ENCODE measurements at regions not wholly inside any gene's neighbourhood (a gene's known extent, or its start where the extent isn't known, plus 50 kb on each side); places are given as distances from the start of the nearest gene placed in this dataset.

- Histone ChIP-seq H3K27ac (ENCODE audit: low read depth, low read length) (no peak overlapping the region), H3K4me1 (ENCODE audit: control insufficient read depth, insufficient read depth, low read length) (no peaks in the 10 kb centered on the region), H3K9me3 (ENCODE audit: control insufficient read depth, insufficient read depth, low read length) (peaks cover 3% of the 10 kb centered on the region; the same call in 1 of the 2 replicates), H3K9ac (ENCODE audit: low read depth, low read length) (no peak overlapping the region), H3K36me3 (ENCODE audit: control insufficient read depth, insufficient read depth, low read length) (no peaks in the 10 kb centered on the region), H3K4me3 (ENCODE audit: low read depth, low read length) (no peak overlapping the region), H3K27me3 (ENCODE audit: control insufficient read depth, insufficient read depth, low read length) (no peaks in the 10 kb centered on the region)
Observed at GRCh38 chrX:39915081-39915480, 182.7 kb downstream of the BCOR start.

- H3K4me3 ChIP-seq (ENCODE audit: low read depth, low read length) = no peak overlapping the region
- no peak overlapping the region for H3K27ac ChIP-seq (ENCODE audit: low read depth, low read length)
- peaks cover 3% of the 10 kb centered on the region; the same call in 1 of the 2 replicates for H3K9me3 ChIP-seq (ENCODE audit: control insufficient read depth, insufficient read depth, low read length)
- H3K27me3 ChIP-seq (ENCODE audit: control insufficient read depth, insufficient read depth, low read length) = no peaks in the 10 kb centered on the region
- no peaks in the 10 kb centered on the region for H3K36me3 ChIP-seq (ENCODE audit: control insufficient read depth, insufficient read depth, low read length)
- no peak overlapping the region for H3K9ac ChIP-seq (ENCODE audit: low read depth, low read length)
- no peaks in the 10 kb centered on the region for H3K4me1 ChIP-seq (ENCODE audit: control insufficient read depth, insufficient read depth, low read length)
Observed at GRCh38 chrX:39915596-39915995, 182.2 kb downstream of the BCOR start.

GRCh38 chrX:39921838-39922237, 175.9 kb downstream of the BCOR start:
- Histone ChIP-seq H3K27me3 (ENCODE audit: control insufficient read depth, insufficient read depth, low read length) (no peaks in the 10 kb centered on the region), H3K9me3 (ENCODE audit: control insufficient read depth, insufficient read depth, low read length) (no peaks in the 10 kb centered on the region; the same call in none of the 2 replicates), H3K4me1 (ENCODE audit: control insufficient read depth, insufficient read depth, low read length) (no peaks in the 10 kb centered on the region), H3K4me3 (ENCODE audit: low read depth, low read length) (no peak overlapping the region), H3K36me3 (ENCODE audit: control insufficient read depth, insufficient read depth, low read length) (no peaks in the 10 kb centered on the region), H3K9ac (ENCODE audit: low read depth, low read length) (no peak overlapping the region), H3K27ac (ENCODE audit: low read depth, low read length) (no peak overlapping the region)

GRCh38 chrX:39922488-39922887, 175.3 kb downstream of the BCOR start:
- no peak overlapping the region for H3K9ac ChIP-seq (ENCODE audit: low read depth, low read length)
- H3K27me3 ChIP-seq (ENCODE audit: control insufficient read depth, insufficient read depth, low read length) = no peaks in the 10 kb centered on the region
- H3K4me3 ChIP-seq (ENCODE audit: low read depth, low read length) = no peak overlapping the region
- H3K9me3 ChIP-seq (ENCODE audit: control insufficient read depth, insufficient read depth, low read length) = no peaks in the 10 kb centered on the region; the same call in none of the 2 replicates
- no peaks in the 10 kb centered on the region for H3K36me3 ChIP-seq (ENCODE audit: control insufficient read depth, insufficient read depth, low read length)
- H3K27ac ChIP-seq (ENCODE audit: low read depth, low read length) = no peak overlapping the region
- no peaks in the 10 kb centered on the region for H3K4me1 ChIP-seq (ENCODE audit: control insufficient read depth, insufficient read depth, low read length)

- no peak overlapping the region for H3K4me3 ChIP-seq (ENCODE audit: low read depth, low read length)
- H3K9me3 ChIP-seq (ENCODE audit: control insufficient read depth, insufficient read depth, low read length) = no peaks in the 10 kb centered on the region; the same call in none of the 2 replicates
- H3K4me1 ChIP-seq (ENCODE audit: control insufficient read depth, insufficient read depth, low read length) = no peaks in the 10 kb centered on the region
- H3K27me3 ChIP-seq (ENCODE audit: control insufficient read depth, insufficient read depth, low read length) = no peaks in the 10 kb centered on the region
- H3K36me3 ChIP-seq (ENCODE audit: control insufficient read depth, insufficient read depth, low read length) = no peaks in the 10 kb centered on the region
- no peak overlapping the region for H3K27ac ChIP-seq (ENCODE audit: low read depth, low read length)
- H3K9ac ChIP-seq (ENCODE audit: low read depth, low read length) = no peak overlapping the region
Observed at GRCh38 chrX:39922926-39923325, 174.8 kb downstream of the BCOR start.

- Histone ChIP-seq H3K27me3 (ENCODE audit: control insufficient read depth, insufficient read depth, low read length) (no peaks in the 10 kb centered on the region), H3K9ac (ENCODE audit: low read depth, low read length) (no peak overlapping the region), H3K4me3 (ENCODE audit: low read depth, low read length) (no peak overlapping the region), H3K27ac (ENCODE audit: low read depth, low read length) (no peak overlapping the region), H3K9me3 (ENCODE audit: control insufficient read depth, insufficient read depth, low read length) (no peaks in the 10 kb centered on the region), H3K4me1 (ENCODE audit: control insufficient read depth, insufficient read depth, low read length) (no peaks in the 10 kb centered on the region), H3K36me3 (ENCODE audit: control insufficient read depth, insufficient read depth, low read length) (no peaks in the 10 kb centered on the region)
Observed at GRCh38 chrX:39927380-39927779, 170.4 kb downstream of the BCOR start.

GRCh38 chrX:39928704-39929378, 168.9 kb downstream of the BCOR start:
- Histone ChIP-seq H3K4me3 (ENCODE audit: low read depth, low read length) (no peak overlapping the region), H3K9ac (ENCODE audit: low read depth, low read length) (no peak overlapping the region), H3K9me3 (ENCODE audit: control insufficient read depth, insufficient read depth, low read length) (no peaks in the 10 kb centered on the region), H3K27ac (ENCODE audit: low read depth, low read length) (no peak overlapping the region), H3K27me3 (ENCODE audit: control insufficient read depth, insufficient read depth, low read length) (no peaks in the 10 kb centered on the region), H3K4me1 (ENCODE audit: control insufficient read depth, insufficient read depth, low read length) (no peaks in the 10 kb centered on the region), H3K36me3 (ENCODE audit: control insufficient read depth, insufficient read depth, low read length) (no peaks in the 10 kb centered on the region)

- H3K9me3 ChIP-seq (ENCODE audit: control insufficient read depth, insufficient read depth, low read length) = no peaks in the 10 kb centered on the region
- H3K4me3 ChIP-seq (ENCODE audit: low read depth, low read length) = no peak overlapping the region
- H3K36me3 ChIP-seq (ENCODE audit: control insufficient read depth, insufficient read depth, low read length) = no peaks in the 10 kb centered on the region
- H3K4me1 ChIP-seq (ENCODE audit: control insufficient read depth, insufficient read depth, low read length) = no peaks in the 10 kb centered on the region
- H3K9ac ChIP-seq (ENCODE audit: low read depth, low read length) = no peak overlapping the region
- no peaks in the 10 kb centered on the region for H3K27me3 ChIP-seq (ENCODE audit: control insufficient read depth, insufficient read depth, low read length)
- no peak overlapping the region for H3K27ac ChIP-seq (ENCODE audit: low read depth, low read length)
Observed at GRCh38 chrX:39929379-39930025, 168.3 kb downstream of the BCOR start.

- H3K36me3 ChIP-seq (ENCODE audit: control insufficient read depth, insufficient read depth, low read length) = no peaks in the 10 kb centered on the region
- no peaks in the 10 kb centered on the region for H3K27me3 ChIP-seq (ENCODE audit: control insufficient read depth, insufficient read depth, low read length)
- no peaks in the 10 kb centered on the region for H3K9me3 ChIP-seq (ENCODE audit: control insufficient read depth, insufficient read depth, low read length)
- H3K27ac ChIP-seq (ENCODE audit: low read depth, low read length) = no peak overlapping the region
- no peak overlapping the region for H3K9ac ChIP-seq (ENCODE audit: low read depth, low read length)
- H3K4me3 ChIP-seq (ENCODE audit: low read depth, low read length) = no peak overlapping the region
- no peaks in the 10 kb centered on the region; the same call in 1 of the 2 replicates for H3K4me1 ChIP-seq (ENCODE audit: control insufficient read depth, insufficient read depth, low read length)
Observed at GRCh38 chrX:39930786-39931528, 166.8 kb downstream of the BCOR start.

GRCh38 chrX:39931529-39932282, 166.1 kb downstream of the BCOR start:
- Histone ChIP-seq H3K4me1 (ENCODE audit: control insufficient read depth, insufficient read depth, low read length) (no peaks in the 10 kb centered on the region; the same call in 1 of the 2 replicates), H3K36me3 (ENCODE audit: control insufficient read depth, insufficient read depth, low read length) (no peaks in the 10 kb centered on the region), H3K27ac (ENCODE audit: low read depth, low read length) (no peak overlapping the region), H3K4me3 (ENCODE audit: low read depth, low read length) (no peak overlapping the region), H3K9ac (ENCODE audit: low read depth, low read length) (no peak overlapping the region), H3K27me3 (ENCODE audit: control insufficient read depth, insufficient read depth, low read length) (no peaks in the 10 kb centered on the region), H3K9me3 (ENCODE audit: control insufficient read depth, insufficient read depth, low read length) (no peaks in the 10 kb centered on the region)
